ENCODE measurements at regions not wholly inside any gene's neighbourhood (a gene's known extent, or its start where the extent isn't known, plus 50 kb on each side); places are given as distances from the start of the nearest gene placed in this dataset.

DNA sequence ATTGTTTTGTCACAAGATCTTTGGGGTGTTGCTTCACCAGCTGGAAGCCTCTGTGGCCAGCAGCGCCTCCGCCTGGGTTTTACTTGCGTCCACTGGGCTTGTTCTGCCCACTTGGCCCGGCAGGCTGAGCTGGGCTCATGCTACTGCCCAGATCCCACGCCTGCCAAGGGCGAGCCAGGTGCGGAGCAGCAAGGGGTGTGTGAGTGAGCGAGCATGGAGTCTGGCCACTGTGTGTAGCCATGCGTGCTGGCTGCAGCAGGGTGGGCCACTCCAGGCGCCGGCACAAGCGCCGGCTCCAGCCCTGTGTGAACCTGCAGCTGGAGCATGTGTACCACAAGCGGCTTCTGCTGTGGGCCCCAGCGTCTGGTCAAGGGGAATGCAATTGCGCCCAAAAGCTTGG is 416.5 kb upstream of the RGMA start:
- TF ChIP-seq, protein P1, sequence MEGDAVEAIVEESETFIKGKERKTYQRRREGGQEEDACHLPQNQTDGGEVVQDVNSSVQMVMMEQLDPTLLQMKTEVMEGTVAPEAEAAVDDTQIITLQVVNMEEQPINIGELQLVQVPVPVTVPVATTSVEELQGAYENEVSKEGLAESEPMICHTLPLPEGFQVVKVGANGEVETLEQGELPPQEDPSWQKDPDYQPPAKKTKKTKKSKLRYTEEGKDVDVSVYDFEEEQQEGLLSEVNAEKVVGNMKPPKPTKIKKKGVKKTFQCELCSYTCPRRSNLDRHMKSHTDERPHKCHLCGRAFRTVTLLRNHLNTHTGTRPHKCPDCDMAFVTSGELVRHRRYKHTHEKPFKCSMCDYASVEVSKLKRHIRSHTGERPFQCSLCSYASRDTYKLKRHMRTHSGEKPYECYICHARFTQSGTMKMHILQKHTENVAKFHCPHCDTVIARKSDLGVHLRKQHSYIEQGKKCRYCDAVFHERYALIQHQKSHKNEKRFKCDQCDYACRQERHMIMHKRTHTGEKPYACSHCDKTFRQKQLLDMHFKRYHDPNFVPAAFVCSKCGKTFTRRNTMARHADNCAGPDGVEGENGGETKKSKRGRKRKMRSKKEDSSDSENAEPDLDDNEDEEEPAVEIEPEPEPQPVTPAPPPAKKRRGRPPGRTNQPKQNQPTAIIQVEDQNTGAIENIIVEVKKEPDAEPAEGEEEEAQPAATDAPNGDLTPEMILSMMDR (conservative IDR thresholded peaks at IDR 0.05; ENCODE audit: low read depth, low read length): no peak
- no peak for TF ChIP-seq POLR2A (IDR thresholded peaks at IDR 0.05; ENCODE audit: low read depth, low read length)
- no peak for TF ChIP-seq BHLHE40 (IDR thresholded peaks at IDR 0.05; ENCODE audit: low read depth, low read length)
- no peak for TF ChIP-seq MAZ (IDR thresholded peaks at IDR 0.05; ENCODE audit: borderline replicate concordance, low read depth, low read length)
- no peak for TF ChIP-seq RAD21 (IDR thresholded peaks at IDR 0.05; ENCODE audit: low read length)
- TF ChIP-seq CEBPB (IDR thresholded peaks at IDR 0.05; ENCODE audit: low read depth, low read length): no peak
- no peak for TF ChIP-seq MAFK (IDR thresholded peaks at IDR 0.05; ENCODE audit: low read depth, low read length)
- TF ChIP-seq MXI1 (IDR thresholded peaks at IDR 0.05; ENCODE audit: borderline replicate concordance, low read depth, low read length): no peak
- no peak for TF ChIP-seq SMC3 (IDR thresholded peaks at IDR 0.05; ENCODE audit: low read depth, low read length)
- TF ChIP-seq USF2 (IDR thresholded peaks at IDR 0.05; ENCODE audit: low read depth, low read length): no peak
- TF ChIP-seq CHD1 (IDR thresholded peaks at IDR 0.05; ENCODE audit: low read depth, low read length): no peak
- TF ChIP-seq RCOR1 (IDR thresholded peaks at IDR 0.05; ENCODE audit: insufficient replicate concordance, low read length): no peak
- no peak for TF ChIP-seq RFX5 (IDR thresholded peaks at IDR 0.05; ENCODE audit: low read depth, low read length)
